Tibial artery (tissue), 4 donors: ENCODE measurements at regions not wholly inside any gene's neighbourhood (a gene's known extent, or its start where the extent isn't known, plus 50 kb on each side); places are given as distances from the start of the nearest gene placed in this dataset.

Experiments used
- DNase-seq, 2 donors: peaks; one replicate each; pipeline ENCODE4 v3.0.0-alpha.2; 2019
- H3K27ac ChIP-seq, 2 donors: fragments of 200-600 bp; sonication (generic) in 1 of 2; 1 replicate in 1 of 2; 2 replicates in 1 of 2; pipeline ENCODE4 v1.5.1; 2018 to 2019; ENCODE audit warnings: mild to moderate bottlenecking in 1 of 2
- H3K27me3 ChIP-seq, 2 donors: fragments of 200-600 bp; sonication (generic) in 1 of 2; one replicate each; pipeline versions ENCODE4 v1.5.1 to v1.6.0; 2016 to 2019
- H3K36me3 ChIP-seq, 3 donors: fragments of 200-600 bp; sonication (generic) in 2 of 3; one replicate each; pipeline ENCODE4 v1.5.1; 2016 to 2019; ENCODE audit warnings: mild to moderate bottlenecking in 2 of 3
- H3K4me1 ChIP-seq, 4 donors: fragments of 200-600 bp; sonication (generic) in 2 of 4; 1 replicate in 3 of 4; 2 replicates in 1 of 4; pipeline ENCODE4 v1.5.1; 2016 to 2019
- H3K4me3 ChIP-seq, 2 donors: fragments of 200-600 bp; sonication (generic) in 1 of 2; 1 replicate in 1 of 2; 2 replicates in 1 of 2; pipeline ENCODE4 v1.5.1; 2018 to 2019; ENCODE audit warnings: mild to moderate bottlenecking in 2 of 2
- H3K9me3 ChIP-seq, 3 donors: fragments of 200-600 bp; sonication (generic) in 1 of 3; one replicate each; pipeline ENCODE4 v1.5.1; 2016 to 2019
- intact Hi-C: fragments of 100-400 bp; cut with DNase I; formaldehyde crosslinking; loops from one replicate; pipeline ENCODE4 v1.15.0; 2023; ENCODE audit warnings: low total_unique reads
- TF ChIP-seq, protein P1 (sequence below), 2 experiments: fragments of 200-600 bp in 1 of 2; fragments of 450-650 bp in 1 of 2; IDR thresholded peaks; one replicate each; pipeline ENCODE4 v1.5.1; 2017 to 2019; ENCODE audit warnings: antibody characterized with exemption in 2 of 2, mild to moderate bottlenecking in 1 of 2, moderate library complexity in 1 of 2

DNA sequence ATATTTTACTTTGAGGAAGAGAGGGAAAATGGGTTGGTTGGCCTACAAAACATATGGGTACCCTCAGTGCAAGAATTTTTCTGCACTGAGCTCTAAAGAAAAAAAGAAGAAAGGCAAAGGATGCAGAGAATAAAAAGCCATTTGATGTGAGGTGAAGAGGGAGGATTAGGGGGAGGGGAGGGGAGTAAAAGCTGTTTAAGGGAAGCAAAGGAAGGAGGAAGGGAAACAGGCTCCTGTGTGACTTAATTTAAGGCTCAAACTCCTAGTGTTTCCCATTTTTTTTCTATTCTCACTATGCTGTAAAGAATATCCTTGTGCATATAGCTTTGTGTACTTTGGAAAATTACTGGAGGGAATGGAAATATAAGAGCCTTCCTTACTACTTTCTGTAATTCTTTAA lies 78.7 kb downstream of the NKX2-1 start:
- intact Hi-C loops: no loop called here
- no peak for DNase-seq
- Histone ChIP-seq H3K4me1 (no peaks in the 10 kb centered on the region), H3K27me3 (peaks cover 0 to 23% of the 10 kb centered on the region in 2 donors), H3K9me3 (no peaks in the 10 kb centered on the region), H3K36me3 (no peaks in the 10 kb centered on the region), H3K27ac (no peak overlapping the region), H3K4me3 (no peak overlapping the region)
- TF ChIP-seq, protein P1, sequence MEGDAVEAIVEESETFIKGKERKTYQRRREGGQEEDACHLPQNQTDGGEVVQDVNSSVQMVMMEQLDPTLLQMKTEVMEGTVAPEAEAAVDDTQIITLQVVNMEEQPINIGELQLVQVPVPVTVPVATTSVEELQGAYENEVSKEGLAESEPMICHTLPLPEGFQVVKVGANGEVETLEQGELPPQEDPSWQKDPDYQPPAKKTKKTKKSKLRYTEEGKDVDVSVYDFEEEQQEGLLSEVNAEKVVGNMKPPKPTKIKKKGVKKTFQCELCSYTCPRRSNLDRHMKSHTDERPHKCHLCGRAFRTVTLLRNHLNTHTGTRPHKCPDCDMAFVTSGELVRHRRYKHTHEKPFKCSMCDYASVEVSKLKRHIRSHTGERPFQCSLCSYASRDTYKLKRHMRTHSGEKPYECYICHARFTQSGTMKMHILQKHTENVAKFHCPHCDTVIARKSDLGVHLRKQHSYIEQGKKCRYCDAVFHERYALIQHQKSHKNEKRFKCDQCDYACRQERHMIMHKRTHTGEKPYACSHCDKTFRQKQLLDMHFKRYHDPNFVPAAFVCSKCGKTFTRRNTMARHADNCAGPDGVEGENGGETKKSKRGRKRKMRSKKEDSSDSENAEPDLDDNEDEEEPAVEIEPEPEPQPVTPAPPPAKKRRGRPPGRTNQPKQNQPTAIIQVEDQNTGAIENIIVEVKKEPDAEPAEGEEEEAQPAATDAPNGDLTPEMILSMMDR (IDR thresholded peaks at IDR 0.05): no peak

DNA sequence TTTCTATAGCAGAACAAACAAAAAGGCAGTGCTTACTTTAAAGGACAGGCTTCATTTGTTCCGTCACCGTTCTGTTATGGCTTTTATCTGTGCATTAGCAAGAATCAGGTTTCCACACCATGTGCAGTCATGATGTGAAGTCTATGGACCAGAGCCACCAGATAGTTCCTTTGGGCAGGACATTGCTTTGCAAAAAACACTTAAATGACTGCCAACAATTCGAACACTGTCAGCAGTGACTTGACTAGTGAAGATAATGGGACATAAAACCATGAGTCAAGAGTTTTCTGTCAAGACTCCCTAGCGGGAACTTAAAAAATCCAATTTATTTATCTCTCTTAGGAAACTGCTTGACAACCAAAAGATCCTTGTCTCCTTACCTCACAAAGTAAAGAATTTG lies 80.3 kb downstream of the NKX2-1 start:
- intact Hi-C loops: no loop called here
- Histone ChIP-seq H3K4me1 (no peaks in the 10 kb centered on the region), H3K27me3 (peaks cover 0 to 23% of the 10 kb centered on the region in 2 donors), H3K9me3 (no peaks in the 10 kb centered on the region), H3K36me3 (no peaks in the 10 kb centered on the region), H3K4me3 (no peak overlapping the region), H3K27ac (no peak overlapping the region)
- TF ChIP-seq, protein P1 (IDR thresholded peaks at IDR 0.05): no peak
- no peak for DNase-seq

DNA sequence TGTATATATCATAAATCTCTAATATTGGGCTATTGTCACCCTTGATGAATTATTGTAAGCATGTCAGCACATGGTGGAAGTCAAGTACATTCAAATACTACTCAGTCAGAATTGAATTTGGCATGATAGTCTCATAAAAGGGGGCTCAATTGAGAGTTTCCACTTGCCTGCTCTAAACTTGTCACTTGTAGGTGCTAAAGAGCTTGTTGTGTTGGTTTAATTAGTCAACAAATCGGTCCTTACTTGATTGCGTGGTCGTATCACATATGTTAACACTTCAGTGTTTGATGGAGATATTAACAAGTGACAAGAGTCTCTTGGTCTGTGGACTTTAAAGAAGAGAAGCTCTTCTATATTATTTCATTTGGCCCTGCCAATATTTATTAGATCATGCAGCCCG lies 81.1 kb downstream of the NKX2-1 start:
- H3K36me3 ChIP-seq: no peaks in the 10 kb centered on the region
- H3K9me3 ChIP-seq: no peaks in the 10 kb centered on the region
- DNase-seq: no peak
- intact Hi-C loops: no loop called here
- H3K27ac ChIP-seq: no peak overlapping the region
- H3K27me3 ChIP-seq: peaks cover 0 to 21% of the 10 kb centered on the region in 2 donors
- TF ChIP-seq, protein P1 (IDR thresholded peaks at IDR 0.05): no peak
- no peaks in the 10 kb centered on the region for H3K4me1 ChIP-seq
- no peak overlapping the region for H3K4me3 ChIP-seq

DNA sequence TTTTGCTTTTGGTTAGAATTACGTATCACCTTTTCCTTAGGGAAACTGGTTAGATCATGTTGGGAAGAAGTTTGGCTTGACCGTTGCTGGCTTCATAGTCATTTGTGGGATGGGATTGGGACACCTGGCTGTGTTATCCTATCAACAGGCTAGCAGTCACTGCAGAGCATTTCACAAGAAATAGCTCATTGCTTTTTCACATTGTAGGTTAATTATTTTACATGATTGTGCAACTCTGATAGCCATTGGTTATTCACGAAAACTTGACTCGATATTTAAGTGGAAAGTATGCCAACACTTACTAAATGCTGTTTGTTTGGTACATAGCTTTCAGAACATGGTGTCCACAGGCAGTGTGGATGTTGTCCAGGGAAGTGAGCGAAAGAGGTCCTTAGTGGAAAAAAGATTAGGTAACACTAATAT lies 89.4 kb downstream of the NKX2-1 start:
- Histone ChIP-seq H3K9me3 (no peaks in the 10 kb centered on the region), H3K36me3 (no peaks in the 10 kb centered on the region), H3K4me1 (no peaks in the 10 kb centered on the region), H3K4me3 (no peak overlapping the region), H3K27ac (no peak overlapping the region), H3K27me3 (no peaks in the 10 kb centered on the region)
- DNase-seq: no peak
- TF ChIP-seq, protein P1 (IDR thresholded peaks at IDR 0.05): no peak
- intact Hi-C loops: no loop called here

DNA sequence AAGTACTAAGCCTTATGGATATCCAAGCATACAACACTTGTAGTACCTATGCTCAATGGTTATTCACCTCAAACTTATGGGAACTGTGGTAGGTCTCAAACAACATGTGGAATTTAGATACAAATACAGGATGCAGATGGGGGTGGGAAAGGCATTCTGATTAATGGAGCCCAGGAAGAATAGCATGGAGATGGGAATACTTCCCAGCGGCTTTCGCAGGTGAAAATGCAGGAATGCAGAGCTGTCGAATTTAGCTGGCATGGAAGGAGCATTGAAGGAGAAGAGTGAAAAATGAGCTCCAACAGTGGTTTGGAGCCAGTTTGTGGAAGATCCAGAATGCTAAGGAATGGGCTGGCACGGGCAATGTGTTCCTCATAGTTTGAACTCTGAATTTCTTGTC lies 89.9 kb downstream of the NKX2-1 start:
- Histone ChIP-seq H3K27ac (no peak overlapping the region), H3K4me1 (no peaks in the 10 kb centered on the region), H3K36me3 (no peaks in the 10 kb centered on the region), H3K9me3 (no peaks in the 10 kb centered on the region), H3K27me3 (no peaks in the 10 kb centered on the region), H3K4me3 (no peak overlapping the region)
- TF ChIP-seq, protein P1 (IDR thresholded peaks at IDR 0.05): no peak
- no peak for DNase-seq
- intact Hi-C loops: no loop called here

DNA sequence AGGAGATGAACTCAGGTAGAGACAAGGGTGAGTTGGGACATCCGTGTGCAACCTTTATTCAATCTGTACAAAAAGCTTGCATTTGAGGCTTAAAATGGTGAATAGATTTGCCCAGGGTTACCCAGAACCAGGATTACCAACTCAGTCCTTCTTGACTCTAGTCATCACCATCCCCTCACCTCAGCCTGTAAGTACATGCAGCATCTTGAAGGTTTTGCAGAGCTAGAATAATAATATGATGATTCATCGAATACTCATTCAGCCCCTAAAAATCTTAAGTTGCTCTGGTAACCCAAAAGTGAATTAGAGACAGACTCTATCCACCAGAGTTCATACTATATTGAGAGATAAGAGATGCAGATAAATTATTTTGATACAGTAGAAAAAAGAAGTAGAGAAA lies 90.3 kb downstream of the NKX2-1 start:
- Histone ChIP-seq H3K4me1 (no peaks in the 10 kb centered on the region), H3K4me3 (no peak overlapping the region), H3K36me3 (no peaks in the 10 kb centered on the region), H3K27me3 (no peaks in the 10 kb centered on the region), H3K9me3 (no peaks in the 10 kb centered on the region), H3K27ac (no peak overlapping the region)
- intact Hi-C loops: no loop called here
- no peak for DNase-seq
- TF ChIP-seq, protein P1 (IDR thresholded peaks at IDR 0.05): no peak
